ENCODE measurements at regions not wholly inside any gene's neighbourhood (a gene's known extent, or its start where the extent isn't known, plus 50 kb on each side); places are given as distances from the start of the nearest gene placed in this dataset.

DNA sequence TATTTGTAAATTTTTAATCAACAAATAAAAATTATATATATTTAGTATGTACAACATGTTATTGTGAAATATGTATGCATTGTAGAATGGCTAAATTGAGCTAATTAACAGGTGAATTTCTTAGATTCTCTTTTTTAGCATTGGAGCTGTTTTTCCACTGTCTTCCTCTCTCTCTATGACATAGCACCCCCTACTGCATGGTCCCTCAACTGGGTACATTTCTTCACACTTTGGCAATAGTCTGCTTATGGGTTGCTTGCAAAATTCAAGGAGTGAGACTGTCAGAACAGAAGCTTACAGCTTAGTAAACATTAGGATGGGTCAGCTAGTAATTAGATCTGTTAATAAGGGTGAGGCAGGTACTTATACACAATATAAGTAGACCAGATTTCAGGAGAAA, 658.5 kb upstream of the MGAT4C start:
- no peak for DNase-seq (ENCODE audit: low read depth)
- TF ChIP-seq, protein P1, sequence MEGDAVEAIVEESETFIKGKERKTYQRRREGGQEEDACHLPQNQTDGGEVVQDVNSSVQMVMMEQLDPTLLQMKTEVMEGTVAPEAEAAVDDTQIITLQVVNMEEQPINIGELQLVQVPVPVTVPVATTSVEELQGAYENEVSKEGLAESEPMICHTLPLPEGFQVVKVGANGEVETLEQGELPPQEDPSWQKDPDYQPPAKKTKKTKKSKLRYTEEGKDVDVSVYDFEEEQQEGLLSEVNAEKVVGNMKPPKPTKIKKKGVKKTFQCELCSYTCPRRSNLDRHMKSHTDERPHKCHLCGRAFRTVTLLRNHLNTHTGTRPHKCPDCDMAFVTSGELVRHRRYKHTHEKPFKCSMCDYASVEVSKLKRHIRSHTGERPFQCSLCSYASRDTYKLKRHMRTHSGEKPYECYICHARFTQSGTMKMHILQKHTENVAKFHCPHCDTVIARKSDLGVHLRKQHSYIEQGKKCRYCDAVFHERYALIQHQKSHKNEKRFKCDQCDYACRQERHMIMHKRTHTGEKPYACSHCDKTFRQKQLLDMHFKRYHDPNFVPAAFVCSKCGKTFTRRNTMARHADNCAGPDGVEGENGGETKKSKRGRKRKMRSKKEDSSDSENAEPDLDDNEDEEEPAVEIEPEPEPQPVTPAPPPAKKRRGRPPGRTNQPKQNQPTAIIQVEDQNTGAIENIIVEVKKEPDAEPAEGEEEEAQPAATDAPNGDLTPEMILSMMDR (IDR thresholded peaks at IDR 0.05; ENCODE audit: insufficient read depth, low read depth, low read length, missing control alignments): no peak
- H3K4me3 ChIP-seq (ENCODE audit: low read depth, low read length): no peak overlapping the region

DNA sequence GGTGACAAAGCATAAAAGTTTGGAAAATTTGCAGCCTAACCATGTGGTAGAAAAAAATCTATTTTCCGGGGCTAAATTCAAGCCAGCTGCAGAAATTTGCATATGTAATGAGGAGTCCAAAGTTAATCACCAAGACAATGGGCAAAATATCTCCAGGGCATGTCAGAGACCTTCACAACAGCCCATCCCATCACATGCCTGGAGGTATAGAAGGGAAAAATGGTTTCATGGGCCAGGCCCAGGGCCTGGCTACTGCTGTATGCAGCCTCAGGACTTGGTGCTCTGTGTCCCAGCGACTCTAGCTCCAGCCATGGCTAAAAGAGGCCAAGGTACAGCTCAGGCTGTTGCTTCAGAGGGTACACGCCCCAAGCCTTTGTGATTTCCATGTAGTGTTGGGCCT, 655.8 kb upstream of the MGAT4C start:
- TF ChIP-seq, protein P1 (IDR thresholded peaks at IDR 0.05; ENCODE audit: insufficient read depth, low read depth, low read length, missing control alignments): no peak
- no peak for DNase-seq (ENCODE audit: low read depth)
- H3K4me3 ChIP-seq (ENCODE audit: low read depth, low read length): no peak overlapping the region

DNA sequence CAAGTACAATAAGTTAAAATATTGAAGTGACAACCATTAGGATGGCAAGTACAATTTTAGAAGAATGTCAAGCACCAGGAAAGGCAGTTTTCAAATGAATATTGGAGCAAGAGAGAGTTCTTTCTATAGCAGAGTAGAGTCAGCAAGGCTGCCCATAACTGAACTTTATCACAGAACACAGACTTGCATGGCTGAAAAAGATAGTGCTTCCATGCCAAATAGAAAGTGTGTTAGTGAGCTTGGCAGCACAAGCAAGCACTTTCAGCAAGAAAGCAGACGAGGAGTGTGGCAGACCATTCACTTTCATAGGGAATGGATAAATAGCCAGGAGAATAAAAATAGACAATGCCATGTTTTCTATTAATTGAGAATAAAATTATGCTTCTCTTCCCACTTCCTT, 647.0 kb upstream of the MGAT4C start:
- DNase-seq (ENCODE audit: low read depth): no peak
- no peak overlapping the region for H3K4me3 ChIP-seq (ENCODE audit: low read depth, low read length)

DNA sequence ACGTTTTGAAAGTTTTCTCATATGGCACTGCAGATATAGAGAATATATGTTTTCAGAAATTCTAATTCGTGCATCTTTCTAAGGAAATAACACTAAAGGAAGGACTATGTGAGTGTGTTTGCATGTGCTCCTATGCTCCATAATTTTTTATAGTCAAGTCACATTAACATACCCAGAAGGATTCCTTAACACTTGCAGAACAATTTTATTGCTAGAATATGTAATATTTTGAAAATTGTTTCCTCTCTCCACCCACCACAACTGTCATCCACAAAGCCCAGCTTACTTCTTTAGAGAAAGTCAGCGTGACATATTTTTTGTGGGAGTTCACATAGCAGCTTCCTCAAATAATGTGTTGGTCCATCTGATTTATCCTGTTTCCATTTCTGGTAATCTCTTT, 604.6 kb upstream of the MGAT4C start:
- TF ChIP-seq, protein P1 (IDR thresholded peaks at IDR 0.05; ENCODE audit: insufficient read depth, low read depth, low read length, missing control alignments): no peak
- DNase-seq (ENCODE audit: low read depth): no peak
- no peak overlapping the region for H3K4me3 ChIP-seq (ENCODE audit: low read depth, low read length)

More for the DNA sequence above, 647.0 kb upstream of the MGAT4C start:
- TF ChIP-seq, protein P1 (IDR thresholded peaks at IDR 0.05; ENCODE audit: insufficient read depth, low read depth, low read length, missing control alignments): no peak

DNA sequence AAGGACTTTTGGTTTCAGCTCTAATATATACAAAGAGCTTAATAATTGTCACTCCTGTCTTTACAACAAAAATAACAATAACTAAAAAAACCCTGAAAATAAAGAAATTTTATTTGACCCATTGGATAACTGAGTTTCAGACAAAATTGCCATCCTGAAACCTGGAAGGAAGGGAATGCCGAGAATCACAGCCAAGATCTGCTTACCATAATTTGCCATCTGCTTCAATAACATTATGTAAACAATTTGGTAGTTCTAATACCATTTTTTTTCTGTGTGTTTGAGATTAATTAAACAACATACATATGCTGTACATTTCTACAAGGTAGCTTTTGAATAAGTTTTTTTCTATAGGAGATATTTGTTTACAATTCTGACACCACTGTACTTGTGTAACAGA, 596.3 kb upstream of the MGAT4C start:
- DNase-seq (ENCODE audit: low read depth): no peak
- TF ChIP-seq, protein P1 (IDR thresholded peaks at IDR 0.05; ENCODE audit: insufficient read depth, low read depth, low read length, missing control alignments): no peak
- H3K4me3 ChIP-seq (ENCODE audit: low read depth, low read length): no peak overlapping the region

DNA sequence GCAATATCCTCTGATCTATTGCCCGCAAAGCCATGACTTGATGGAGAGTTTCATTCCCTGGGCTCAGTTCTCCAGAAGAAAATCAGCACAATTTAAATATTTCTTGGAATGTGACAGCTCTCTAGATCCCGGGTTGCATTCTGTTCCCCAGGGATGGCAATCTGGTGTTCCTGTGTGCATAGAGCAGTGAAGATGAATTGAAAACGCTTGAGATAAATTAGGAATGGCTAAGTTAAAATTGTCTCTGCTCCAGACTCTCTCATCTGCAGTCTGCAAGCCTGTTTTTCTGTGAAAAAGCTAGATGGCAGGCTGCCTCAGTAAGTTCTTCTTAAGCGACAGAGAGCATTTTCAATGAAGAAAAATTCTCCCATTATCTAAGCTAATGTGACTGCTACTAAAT, 582.5 kb upstream of the MGAT4C start:
- no peak for DNase-seq (ENCODE audit: low read depth)
- TF ChIP-seq, protein P1 (IDR thresholded peaks at IDR 0.05; ENCODE audit: insufficient read depth, low read depth, low read length, missing control alignments): no peak
- H3K4me3 ChIP-seq (ENCODE audit: low read depth, low read length): no peak overlapping the region

DNA sequence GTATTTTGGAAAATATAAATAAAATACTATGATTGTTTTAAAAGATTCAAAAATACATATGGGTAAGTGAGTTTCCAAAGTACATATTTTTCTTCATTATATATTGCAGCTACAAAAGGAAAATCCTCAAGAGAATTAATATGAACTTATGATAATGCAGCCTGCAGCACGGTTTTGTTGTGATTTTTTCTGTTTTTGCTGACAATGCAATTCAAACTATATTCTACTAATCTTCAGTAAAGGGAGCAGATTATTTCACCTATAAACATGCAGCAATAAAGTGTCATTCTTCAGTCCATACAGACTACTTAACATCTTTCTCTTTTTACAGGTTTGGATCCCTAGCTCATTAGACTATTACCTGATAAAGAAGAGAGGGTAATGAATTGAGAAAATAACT, 582.1 kb upstream of the MGAT4C start:
- DNase-seq (ENCODE audit: low read depth): no peak
- TF ChIP-seq, protein P1 (IDR thresholded peaks at IDR 0.05; ENCODE audit: insufficient read depth, low read depth, low read length, missing control alignments): no peak
- no peak overlapping the region for H3K4me3 ChIP-seq (ENCODE audit: low read depth, low read length)

All from GM12865 (cell line).